ENCODE measurements at regions not wholly inside any gene's neighbourhood (a gene's known extent, or its start where the extent isn't known, plus 50 kb on each side); places are given as distances from the start of the nearest gene placed in this dataset.

DNA sequence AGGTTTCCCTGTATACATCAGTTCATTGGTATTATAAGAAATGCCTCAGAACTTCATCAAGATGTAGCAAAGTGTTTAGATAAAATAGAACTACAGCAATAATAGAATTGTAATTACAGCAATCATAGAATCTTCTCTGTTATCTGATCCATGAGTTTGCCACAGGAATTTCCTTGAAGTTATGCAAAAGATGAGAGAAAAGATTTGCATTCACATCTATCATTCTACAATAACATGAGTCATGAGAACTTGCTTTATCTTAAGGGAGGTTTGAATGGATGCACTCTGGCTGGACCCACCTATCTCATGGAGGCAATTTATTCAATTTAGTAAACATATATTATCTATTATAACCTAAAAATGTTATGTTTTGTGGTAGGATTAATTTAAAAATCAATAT is 329.8 kb upstream of the EPHA7 start:
- Mint-ChIP-seq H3K27ac (no peak overlapping the region), H3K4me3 (no peak overlapping the region), H3K9me3 (peaks cover 8% of the 10 kb centered on the region), H3K27me3 (ENCODE audit: low read depth) (no peaks in the 10 kb centered on the region), H3K36me3 (no peaks in the 10 kb centered on the region), H3K4me1 (no peaks in the 10 kb centered on the region)
- DNase-seq (ENCODE audit: low spot score in 2 of 2, unreplicated experiment in 2 of 2), result no peak
- TF ChIP-seq, protein P1, sequence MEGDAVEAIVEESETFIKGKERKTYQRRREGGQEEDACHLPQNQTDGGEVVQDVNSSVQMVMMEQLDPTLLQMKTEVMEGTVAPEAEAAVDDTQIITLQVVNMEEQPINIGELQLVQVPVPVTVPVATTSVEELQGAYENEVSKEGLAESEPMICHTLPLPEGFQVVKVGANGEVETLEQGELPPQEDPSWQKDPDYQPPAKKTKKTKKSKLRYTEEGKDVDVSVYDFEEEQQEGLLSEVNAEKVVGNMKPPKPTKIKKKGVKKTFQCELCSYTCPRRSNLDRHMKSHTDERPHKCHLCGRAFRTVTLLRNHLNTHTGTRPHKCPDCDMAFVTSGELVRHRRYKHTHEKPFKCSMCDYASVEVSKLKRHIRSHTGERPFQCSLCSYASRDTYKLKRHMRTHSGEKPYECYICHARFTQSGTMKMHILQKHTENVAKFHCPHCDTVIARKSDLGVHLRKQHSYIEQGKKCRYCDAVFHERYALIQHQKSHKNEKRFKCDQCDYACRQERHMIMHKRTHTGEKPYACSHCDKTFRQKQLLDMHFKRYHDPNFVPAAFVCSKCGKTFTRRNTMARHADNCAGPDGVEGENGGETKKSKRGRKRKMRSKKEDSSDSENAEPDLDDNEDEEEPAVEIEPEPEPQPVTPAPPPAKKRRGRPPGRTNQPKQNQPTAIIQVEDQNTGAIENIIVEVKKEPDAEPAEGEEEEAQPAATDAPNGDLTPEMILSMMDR (IDR thresholded peaks at IDR 0.05; ENCODE audit: unreplicated experiment), result no peak

DNA sequence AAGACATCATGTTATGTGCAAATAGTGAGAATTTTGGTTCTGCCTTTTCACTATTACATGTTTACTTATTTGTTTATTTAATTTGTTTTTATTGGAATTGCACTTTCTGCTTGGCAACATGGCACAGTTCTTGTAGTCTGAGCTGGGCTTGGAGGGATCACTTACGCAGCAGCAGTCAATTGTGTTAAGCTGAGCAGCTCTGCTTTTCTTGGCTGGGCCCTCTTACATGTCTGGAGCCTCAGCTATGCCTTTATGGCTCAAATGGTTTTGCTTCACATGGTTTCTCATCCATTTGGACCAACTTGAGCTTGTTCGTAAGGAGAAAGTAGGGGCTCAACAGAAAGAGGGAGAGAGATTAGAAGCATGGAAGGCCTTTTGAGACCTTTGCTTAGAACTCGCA is 327.5 kb upstream of the EPHA7 start:
- no peaks in the 10 kb centered on the region for H3K27me3 Mint-ChIP-seq (ENCODE audit: low read depth)
- H3K27ac Mint-ChIP-seq, result no peak overlapping the region
- TF ChIP-seq, protein P1 (IDR thresholded peaks at IDR 0.05; ENCODE audit: unreplicated experiment), result no peak
- no peaks in the 10 kb centered on the region for H3K4me1 Mint-ChIP-seq
- H3K4me3 Mint-ChIP-seq, result no peak overlapping the region
- H3K36me3 Mint-ChIP-seq, result no peaks in the 10 kb centered on the region
- no peak for DNase-seq (ENCODE audit: low spot score in 2 of 2, unreplicated experiment in 2 of 2)
- H3K9me3 Mint-ChIP-seq, result peaks cover 18% of the 10 kb centered on the region

DNA sequence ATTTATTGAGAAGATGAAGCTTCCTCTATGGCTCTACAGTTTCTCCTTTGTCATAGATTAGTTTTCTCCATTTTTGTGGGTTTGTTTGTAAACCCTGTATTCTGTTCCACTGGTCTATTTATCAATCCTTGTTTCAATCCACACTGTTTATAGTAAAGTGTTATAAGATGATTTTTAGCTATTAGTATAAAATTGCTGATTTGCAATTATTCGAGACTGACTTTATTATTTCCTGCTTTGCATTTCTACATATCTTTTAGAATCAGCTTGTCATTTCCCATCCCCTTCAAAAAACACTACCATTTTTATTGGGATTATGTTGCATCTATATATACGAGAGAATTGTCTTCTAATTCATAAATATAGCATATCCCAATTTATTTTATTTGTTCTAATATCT is 325.9 kb upstream of the EPHA7 start:
- H3K4me3 Mint-ChIP-seq, result no peak overlapping the region
- no peak for DNase-seq (ENCODE audit: low spot score in 2 of 2, unreplicated experiment in 2 of 2)
- H3K36me3 Mint-ChIP-seq, result no peaks in the 10 kb centered on the region
- TF ChIP-seq, protein P1 (IDR thresholded peaks at IDR 0.05; ENCODE audit: unreplicated experiment), result no peak
- no peak overlapping the region for H3K27ac Mint-ChIP-seq
- H3K4me1 Mint-ChIP-seq, result no peaks in the 10 kb centered on the region
- peaks cover 25% of the 10 kb centered on the region for H3K9me3 Mint-ChIP-seq
- H3K27me3 Mint-ChIP-seq (ENCODE audit: low read depth), result no peaks in the 10 kb centered on the region

DNA sequence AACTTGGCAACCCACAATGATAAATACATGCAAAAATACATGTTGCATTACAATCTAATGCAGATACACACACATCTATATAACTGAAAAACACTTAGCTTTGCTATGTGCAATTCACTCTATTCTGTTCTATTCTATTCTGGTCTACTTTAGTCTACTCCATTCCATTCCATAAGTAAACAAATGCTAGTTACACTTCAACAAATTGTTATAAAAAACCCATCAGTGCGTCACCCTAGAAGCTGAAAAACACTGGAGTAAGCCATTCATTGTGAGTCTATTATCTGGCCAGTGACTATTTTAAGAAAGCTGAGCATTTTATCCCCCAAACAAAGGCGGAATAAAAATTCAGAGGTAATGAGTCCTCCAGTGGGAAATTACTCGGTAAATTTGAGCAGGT is 315.7 kb upstream of the EPHA7 start:
- H3K4me1 Mint-ChIP-seq, result no peaks in the 10 kb centered on the region
- no peaks in the 10 kb centered on the region for H3K27me3 Mint-ChIP-seq (ENCODE audit: low read depth)
- no peaks in the 10 kb centered on the region for H3K36me3 Mint-ChIP-seq
- H3K4me3 Mint-ChIP-seq, result no peak overlapping the region
- H3K9me3 Mint-ChIP-seq, result no peaks in the 10 kb centered on the region
- TF ChIP-seq, protein P1 (IDR thresholded peaks at IDR 0.05; ENCODE audit: unreplicated experiment), result no peak
- DNase-seq (ENCODE audit: low spot score in 2 of 2, unreplicated experiment in 2 of 2), result no peak
- no peak overlapping the region for H3K27ac Mint-ChIP-seq

DNA sequence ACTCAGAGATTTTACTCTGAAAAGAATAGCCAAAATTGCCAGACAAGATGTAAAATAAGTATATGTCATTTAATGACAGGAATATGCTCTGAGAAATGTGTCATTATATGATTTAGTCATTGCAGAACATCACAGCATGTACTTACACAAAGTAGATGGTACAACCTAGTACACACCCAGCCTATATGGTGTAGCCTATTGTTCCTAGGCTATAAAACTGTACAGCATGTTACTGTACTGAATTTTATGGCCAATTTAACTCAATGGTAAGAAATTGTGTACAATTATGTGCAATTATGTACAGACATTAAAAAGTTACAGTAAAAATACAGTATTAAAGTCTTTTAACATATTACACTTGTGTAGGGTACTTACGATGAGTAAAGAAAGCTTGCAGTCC is 311.9 kb upstream of the EPHA7 start:
- Mint-ChIP-seq H3K27me3 (ENCODE audit: low read depth) (no peaks in the 10 kb centered on the region), H3K4me3 (no peak overlapping the region), H3K9me3 (no peaks in the 10 kb centered on the region), H3K36me3 (no peaks in the 10 kb centered on the region), H3K27ac (no peak overlapping the region), H3K4me1 (no peaks in the 10 kb centered on the region)
- TF ChIP-seq, protein P1 (IDR thresholded peaks at IDR 0.05; ENCODE audit: unreplicated experiment), result no peak
- no peak for DNase-seq (ENCODE audit: low spot score in 2 of 2, unreplicated experiment in 2 of 2)

DNA sequence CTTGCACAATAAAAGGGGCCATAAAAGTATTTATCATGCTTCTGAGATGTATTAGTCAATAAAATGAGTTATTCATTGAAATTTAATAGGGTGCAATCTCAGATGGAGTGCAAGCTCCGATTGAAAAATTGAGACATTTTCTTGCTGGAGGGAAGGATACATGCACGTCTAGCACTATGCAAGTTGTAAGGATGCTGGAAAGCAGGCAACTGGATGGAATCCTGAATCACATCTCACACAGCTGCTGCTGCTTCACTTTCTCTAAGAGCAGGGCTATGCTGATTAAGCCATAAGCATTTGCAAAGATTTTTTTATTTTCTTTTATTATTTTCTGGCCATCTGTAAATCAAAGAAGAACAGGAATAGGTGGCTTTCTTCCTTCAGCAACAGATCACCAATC is 308.8 kb upstream of the EPHA7 start:
- Mint-ChIP-seq H3K9me3 (no peaks in the 10 kb centered on the region), H3K4me1 (no peaks in the 10 kb centered on the region), H3K27ac (no peak overlapping the region), H3K27me3 (ENCODE audit: low read depth) (no peaks in the 10 kb centered on the region), H3K4me3 (no peak overlapping the region), H3K36me3 (no peaks in the 10 kb centered on the region)
- no peak for DNase-seq (ENCODE audit: low spot score in 2 of 2, unreplicated experiment in 2 of 2)
- TF ChIP-seq, protein P1 (IDR thresholded peaks at IDR 0.05; ENCODE audit: unreplicated experiment), result no peak
